PC-9 (cell line): ENCODE measurements at regions not wholly inside any gene's neighbourhood (a gene's known extent, or its start where the extent isn't known, plus 50 kb on each side); places are given as distances from the start of the nearest gene placed in this dataset.

Source experiments
- BruUV-seq: library from RNA; stranded (reverse); fragments of 400-500 nt; replicated peaks from 2 replicates; lab custom pipeline; 2021; lab: Mats Ljungman, UMichigan
- CTCF ChIA-PET: fragments of 300-600 bp; sonication (Branson Sonifier 250); formaldehyde crosslinking; loops from one replicate; lab custom pipeline; 2022; ENCODE audit warnings: antibody characterized with exemption; lab: Charles Lee
- POLR2A ChIA-PET: fragments of 300-600 bp; sonication (Branson Sonifier 250); formaldehyde crosslinking; loops from one replicate; lab custom pipeline; 2022; ENCODE audit warnings: antibody characterized with exemption; ENCODE audit not compliant: unreplicated experiment; lab: Charles Lee
- DNase-seq, 2 experiments: peaks; one replicate each; pipeline versions ENCODE4 v3.0.0 to v3.0.0-alpha.2; 2015 to 2022; ENCODE audit warnings: mixed read lengths in 1 of 2
- H2AFZ ChIP-seq: fragments of 200-600 bp; sonication (generic); 2 replicates; pipeline ENCODE4 v1.8.1; 2017; ENCODE audit warnings: antibody characterized with exemption
- H3F3A ChIP-seq: fragments of 200-600 bp; sonication (generic); 2 replicates; pipeline ENCODE4 v1.8.1; 2017; ENCODE audit warnings: antibody characterized with exemption, mild to moderate bottlenecking, low read depth; ENCODE audit not compliant: insufficient read depth
- H3K27ac ChIP-seq: fragments of 200-600 bp; sonication (generic); 2 replicates; pipeline ENCODE4 v1.6.1; 2016; ENCODE audit warnings: mixed run types
- H3K27me3 ChIP-seq: fragments of 200-600 bp; sonication (generic); 2 replicates; pipeline ENCODE4 v1.6.1; 2016; ENCODE audit warnings: low read depth, mixed run types; ENCODE audit not compliant: insufficient read depth
- H3K36me3 ChIP-seq: fragments of 200-600 bp; sonication (generic); 2 replicates; pipeline ENCODE4 v1.6.1; 2016; ENCODE audit warnings: low read depth, mixed run types
- H3K4me1 ChIP-seq: fragments of 200-600 bp; sonication (generic); replicated peaks from 2 replicates; pipeline ENCODE4 v1.6.1; 2016; ENCODE audit warnings: mixed run types; ENCODE audit not compliant: insufficient read depth
- H3K4me2 ChIP-seq: fragments of 200-600 bp; sonication (generic); 2 replicates; pipeline ENCODE4 v1.6.1; 2017; ENCODE audit warnings: mixed run types
- H3K4me3 ChIP-seq: fragments of 200-600 bp; sonication (generic); 2 replicates; pipeline ENCODE4 v1.6.1; 2016; ENCODE audit warnings: mixed run types
- H3K79me2 ChIP-seq: fragments of 200-600 bp; sonication (generic); 2 replicates; pipeline ENCODE4 v1.6.1; 2017; ENCODE audit warnings: low read depth, mixed run types
- H3K9me2 ChIP-seq: fragments of 200-600 bp; sonication (generic); 2 replicates; pipeline ENCODE4 v1.8.1; 2017; ENCODE audit warnings: mild to moderate bottlenecking; ENCODE audit not compliant: insufficient read depth
- H3K9me3 ChIP-seq: fragments of 200-600 bp; sonication (generic); 2 replicates; pipeline ENCODE4 v1.8.1; 2016; ENCODE audit warnings: low read depth; ENCODE audit not compliant: insufficient read depth
- H4K20me1 ChIP-seq: fragments of 200-600 bp; sonication (generic); 2 replicates; pipeline ENCODE4 v1.8.1; 2017; ENCODE audit not compliant: insufficient read depth
- EZH2 ChIP-seq: fragments of 200-600 bp; sonication (generic); IDR thresholded peaks from 2 replicates; pipeline ENCODE4 v1.8.0; 2017; ENCODE audit warnings: antibody characterized with exemption, low read depth
- intact Hi-C: fragments of 100-400 bp; cut with micrococcal nuclease; formaldehyde crosslinking; loops from one replicate; pipeline ENCODE4 v1.10.0; 2022; ENCODE audit not compliant: unreplicated experiment
- TF ChIP-seq, protein P1 (sequence below): fragments of 200-600 bp; sonication (generic); conservative IDR thresholded peaks from 2 replicates; pipeline ENCODE4 v1.6.1; 2017; ENCODE audit warnings: mixed run types, antibody characterized with exemption, mild to moderate bottlenecking, moderate library complexity

DNA sequence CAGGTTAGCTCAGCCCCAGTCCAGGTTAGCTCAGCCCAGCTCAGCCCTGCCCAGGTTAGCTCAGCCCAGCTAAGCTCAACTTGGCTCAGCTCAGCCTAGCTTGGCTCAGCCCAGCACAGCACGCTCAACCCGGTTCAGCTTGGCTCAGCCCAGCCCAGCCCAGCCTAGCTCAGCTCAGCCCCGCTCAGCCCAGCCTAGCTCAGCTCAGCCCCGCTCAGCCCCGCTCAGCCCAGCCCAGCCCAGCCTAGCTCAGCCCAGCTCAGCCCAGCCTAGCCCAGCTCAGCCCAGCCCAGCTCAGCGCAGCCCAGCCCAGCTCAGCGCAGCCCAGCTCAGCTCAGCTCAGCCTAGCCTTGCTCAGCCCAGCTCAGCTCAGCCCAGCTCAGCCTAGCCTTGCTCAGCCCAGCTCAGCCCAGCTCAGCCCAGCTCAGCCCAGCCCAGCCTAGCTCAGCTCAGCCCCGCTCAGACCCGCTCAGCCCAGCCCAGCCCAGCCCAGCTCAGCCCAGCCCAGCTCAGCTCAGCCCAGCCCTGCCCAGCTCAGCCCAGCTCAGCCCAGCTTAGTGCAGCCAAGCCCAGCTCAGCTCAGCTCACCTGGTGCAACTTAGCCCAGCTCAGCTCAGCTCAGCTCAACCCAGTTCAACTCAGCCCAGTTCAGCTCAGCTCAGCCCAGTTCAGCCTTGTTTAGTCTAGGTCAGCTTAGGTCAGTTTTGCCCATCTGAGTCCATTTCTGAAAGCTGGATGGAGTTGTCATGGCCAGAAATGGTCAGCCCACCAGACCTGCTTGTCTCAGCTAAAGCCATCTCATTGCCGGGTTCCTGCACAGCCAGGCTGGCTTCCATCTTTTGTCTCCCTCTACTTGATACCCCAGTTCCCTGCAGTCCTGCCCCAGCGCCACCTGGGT lies 333.6 kb downstream of the TMEM121 start:
- Histone ChIP-seq H3K79me2 (no peaks in the 10 kb centered on the region), H3K4me3 (no peak overlapping the region), H3K36me3 (no peaks in the 10 kb centered on the region), H3F3A (no peaks in the 10 kb centered on the region), H3K4me2 (no peak overlapping the region), H3K27ac (no peak overlapping the region), H3K27me3 (peaks cover 74% of the 10 kb centered on the region), H3K9me2 (no peaks in the 10 kb centered on the region), H4K20me1 (no peaks in the 10 kb centered on the region), H3K9me3 (no peaks in the 10 kb centered on the region), H3K4me1 (no peaks in the 10 kb centered on the region), H2AFZ (no peak overlapping the region)
- TF ChIP-seq, protein P1, sequence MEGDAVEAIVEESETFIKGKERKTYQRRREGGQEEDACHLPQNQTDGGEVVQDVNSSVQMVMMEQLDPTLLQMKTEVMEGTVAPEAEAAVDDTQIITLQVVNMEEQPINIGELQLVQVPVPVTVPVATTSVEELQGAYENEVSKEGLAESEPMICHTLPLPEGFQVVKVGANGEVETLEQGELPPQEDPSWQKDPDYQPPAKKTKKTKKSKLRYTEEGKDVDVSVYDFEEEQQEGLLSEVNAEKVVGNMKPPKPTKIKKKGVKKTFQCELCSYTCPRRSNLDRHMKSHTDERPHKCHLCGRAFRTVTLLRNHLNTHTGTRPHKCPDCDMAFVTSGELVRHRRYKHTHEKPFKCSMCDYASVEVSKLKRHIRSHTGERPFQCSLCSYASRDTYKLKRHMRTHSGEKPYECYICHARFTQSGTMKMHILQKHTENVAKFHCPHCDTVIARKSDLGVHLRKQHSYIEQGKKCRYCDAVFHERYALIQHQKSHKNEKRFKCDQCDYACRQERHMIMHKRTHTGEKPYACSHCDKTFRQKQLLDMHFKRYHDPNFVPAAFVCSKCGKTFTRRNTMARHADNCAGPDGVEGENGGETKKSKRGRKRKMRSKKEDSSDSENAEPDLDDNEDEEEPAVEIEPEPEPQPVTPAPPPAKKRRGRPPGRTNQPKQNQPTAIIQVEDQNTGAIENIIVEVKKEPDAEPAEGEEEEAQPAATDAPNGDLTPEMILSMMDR = no peak
- no peak for TF ChIP-seq EZH2
- DNase-seq = no peak
- intact Hi-C loops = no loop called here
- BruUV-seq = no TSS peak
- POLR2A ChIA-PET = no interaction called here
- CTCF ChIA-PET = no interaction called here

DNA sequence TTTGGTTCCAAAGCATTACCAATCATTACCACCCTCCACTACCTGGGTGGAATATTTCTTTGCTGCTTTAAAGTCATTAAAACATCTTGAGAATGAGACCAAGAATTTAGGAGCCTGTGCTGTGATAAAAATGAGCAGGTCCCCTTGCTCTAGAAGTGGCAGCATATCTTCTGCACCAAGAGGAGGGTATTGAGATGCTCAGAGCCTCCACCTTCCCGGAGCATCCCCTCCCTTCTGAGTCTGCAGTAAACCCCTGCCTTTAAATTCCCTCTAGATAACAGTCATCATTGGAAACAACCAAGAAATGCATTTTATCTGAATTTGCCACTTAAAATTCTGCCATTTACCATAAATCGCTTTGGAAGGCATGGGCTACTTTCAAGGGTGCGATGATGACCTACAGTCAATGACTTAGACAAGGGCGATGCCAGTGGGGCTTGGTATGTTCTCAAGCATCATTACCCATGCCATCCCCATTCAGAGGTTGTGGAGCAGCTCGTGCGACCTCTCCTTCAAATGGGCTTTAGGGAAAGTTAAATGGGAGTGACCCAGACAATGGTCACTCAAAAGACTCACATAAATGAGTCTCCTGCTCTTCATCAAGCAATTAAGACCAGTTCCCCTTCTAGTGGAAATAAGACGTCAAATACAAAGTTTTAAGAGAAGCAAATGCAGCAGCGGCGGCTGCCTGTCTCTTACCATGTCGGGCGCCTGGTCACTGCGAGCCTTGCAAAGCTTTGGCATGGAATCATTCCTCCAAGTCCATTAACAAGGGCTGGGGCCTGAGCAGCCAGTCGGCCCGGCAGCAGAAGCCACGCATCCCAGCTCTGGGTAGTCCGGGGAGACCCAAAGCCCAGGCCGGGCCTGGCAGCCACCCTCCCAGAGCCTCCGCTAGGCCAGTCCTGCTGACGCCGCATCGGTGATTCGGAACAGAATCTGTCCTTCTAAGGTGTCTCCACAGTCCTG lies 334.5 kb downstream of the TMEM121 start:
- H4K20me1 ChIP-seq = no peaks in the 10 kb centered on the region
- intact Hi-C loops = no loop called here
- H3K36me3 ChIP-seq = no peaks in the 10 kb centered on the region
- CTCF ChIA-PET = no interaction called here
- no peaks in the 10 kb centered on the region for H3K4me1 ChIP-seq
- H3K27ac ChIP-seq = no peak overlapping the region
- no peaks in the 10 kb centered on the region for H3K9me3 ChIP-seq
- DNase-seq = no peak
- H3K79me2 ChIP-seq = no peaks in the 10 kb centered on the region
- BruUV-seq = no TSS peak
- no peak overlapping the region for H2AFZ ChIP-seq
- H3K4me3 ChIP-seq = no peak overlapping the region
- H3F3A ChIP-seq = no peaks in the 10 kb centered on the region
- POLR2A ChIA-PET = no interaction called here
- peaks cover 74% of the 10 kb centered on the region for H3K27me3 ChIP-seq
- no peak overlapping the region for H3K4me2 ChIP-seq
- TF ChIP-seq EZH2 = no peak
- TF ChIP-seq, protein P1 = no peak
- H3K9me2 ChIP-seq = no peaks in the 10 kb centered on the region

DNA sequence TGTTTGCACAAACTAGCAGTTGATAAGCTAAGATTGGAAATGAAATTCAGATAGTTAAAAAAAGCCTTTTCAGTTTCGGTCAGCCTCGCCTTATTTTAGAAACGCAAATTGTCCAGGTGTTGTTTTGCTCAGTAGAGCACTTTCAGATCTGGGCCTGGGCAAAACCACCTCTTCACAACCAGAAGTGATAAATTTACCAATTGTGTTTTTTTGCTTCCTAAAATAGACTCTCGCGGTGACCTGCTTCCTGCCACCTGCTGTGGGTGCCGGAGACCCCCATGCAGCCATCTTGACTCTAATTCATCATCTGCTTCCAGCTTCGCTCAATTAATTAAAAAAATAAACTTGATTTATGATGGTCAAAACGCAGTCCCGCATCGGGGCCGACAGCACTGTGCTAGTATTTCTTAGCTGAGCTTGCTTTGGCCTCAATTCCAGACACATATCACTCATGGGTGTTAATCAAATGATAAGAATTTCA lies 335.6 kb downstream of the TMEM121 start:
- intact Hi-C loops = no loop called here

More for the DNA sequence above, 335.6 kb downstream of the TMEM121 start:
- ChIA-PET CTCF (no interaction called here), POLR2A (no interaction called here)
- H3K4me1 ChIP-seq = no peaks in the 10 kb centered on the region
- no peaks in the 10 kb centered on the region for H3K36me3 ChIP-seq
- H3K9me2 ChIP-seq = no peaks in the 10 kb centered on the region
- H2AFZ ChIP-seq = no peak overlapping the region
- H3K27ac ChIP-seq = no peak overlapping the region
- no peak overlapping the region for H3K4me3 ChIP-seq
- H3K79me2 ChIP-seq = no peaks in the 10 kb centered on the region
- no peaks in the 10 kb centered on the region for H3K9me3 ChIP-seq
- H3F3A ChIP-seq = no peaks in the 10 kb centered on the region
- DNase-seq = no peak
- H3K27me3 ChIP-seq = peaks cover 77% of the 10 kb centered on the region
- no peaks in the 10 kb centered on the region for H4K20me1 ChIP-seq
- no TSS peak for BruUV-seq
- TF ChIP-seq, protein P1 = no peak
- no peak for TF ChIP-seq EZH2
- H3K4me2 ChIP-seq = no peak overlapping the region
